ENCODE measurements at regions not wholly inside any gene's neighbourhood (a gene's known extent, or its start where the extent isn't known, plus 50 kb on each side); places are given as distances from the start of the nearest gene placed in this dataset.

DNA sequence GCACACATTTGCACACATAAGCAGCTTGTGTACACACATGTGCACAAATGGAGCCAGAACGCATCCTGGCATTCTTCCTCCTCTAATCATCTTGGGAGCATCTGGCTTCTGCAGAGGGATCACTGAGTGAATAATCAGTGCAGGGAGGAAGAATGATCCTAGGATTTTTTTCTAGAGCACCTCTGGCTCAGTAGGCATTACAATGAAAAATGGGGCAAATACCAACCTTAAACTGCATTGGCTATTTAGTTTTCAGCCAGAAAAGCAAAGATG, 205.7 kb upstream of the TCF21 start:
- TF ChIP-seq POLR2A (IDR thresholded peaks at IDR 0.05) (no peak), EP300 (IDR thresholded peaks at IDR 0.05) (no peak)
- TF ChIP-seq, protein P1, sequence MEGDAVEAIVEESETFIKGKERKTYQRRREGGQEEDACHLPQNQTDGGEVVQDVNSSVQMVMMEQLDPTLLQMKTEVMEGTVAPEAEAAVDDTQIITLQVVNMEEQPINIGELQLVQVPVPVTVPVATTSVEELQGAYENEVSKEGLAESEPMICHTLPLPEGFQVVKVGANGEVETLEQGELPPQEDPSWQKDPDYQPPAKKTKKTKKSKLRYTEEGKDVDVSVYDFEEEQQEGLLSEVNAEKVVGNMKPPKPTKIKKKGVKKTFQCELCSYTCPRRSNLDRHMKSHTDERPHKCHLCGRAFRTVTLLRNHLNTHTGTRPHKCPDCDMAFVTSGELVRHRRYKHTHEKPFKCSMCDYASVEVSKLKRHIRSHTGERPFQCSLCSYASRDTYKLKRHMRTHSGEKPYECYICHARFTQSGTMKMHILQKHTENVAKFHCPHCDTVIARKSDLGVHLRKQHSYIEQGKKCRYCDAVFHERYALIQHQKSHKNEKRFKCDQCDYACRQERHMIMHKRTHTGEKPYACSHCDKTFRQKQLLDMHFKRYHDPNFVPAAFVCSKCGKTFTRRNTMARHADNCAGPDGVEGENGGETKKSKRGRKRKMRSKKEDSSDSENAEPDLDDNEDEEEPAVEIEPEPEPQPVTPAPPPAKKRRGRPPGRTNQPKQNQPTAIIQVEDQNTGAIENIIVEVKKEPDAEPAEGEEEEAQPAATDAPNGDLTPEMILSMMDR (IDR thresholded peaks at IDR 0.05), result no peak

All from tibial nerve (tissue), 4 donors.